Fibroblast of skin of right biceps (primary cell): ENCODE measurements at regions not wholly inside any gene's neighbourhood (a gene's known extent, or its start where the extent isn't known, plus 50 kb on each side); places are given as distances from the start of the nearest gene placed in this dataset.
A peak's percentile ranks its signal among the peaks of the same experiment; 100 is the strongest.

ENCODE experiments used
- DNase-seq: peaks from one replicate; pipeline ENCODE4 v3.0.0-alpha.2; 2013

DNA sequence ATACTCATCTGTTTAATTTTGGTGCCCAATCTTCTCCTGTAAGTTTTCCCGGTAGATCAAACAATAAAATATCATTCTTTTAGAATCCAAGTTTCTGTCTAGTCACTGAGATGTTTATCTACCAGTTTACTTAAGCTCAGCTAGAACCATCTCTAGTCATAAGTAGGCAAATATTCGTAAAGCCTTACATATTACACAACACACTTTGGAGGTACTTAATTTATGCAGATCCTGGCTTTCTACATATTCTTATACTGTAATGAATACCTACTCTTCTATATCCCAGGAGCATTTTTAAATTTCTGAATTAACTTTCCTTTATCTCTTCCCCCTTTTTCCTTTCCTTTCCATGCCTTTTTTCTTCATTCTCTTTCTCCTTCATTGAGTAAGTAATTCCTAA, 185.9 kb upstream of the ZBTB20 start:
- DNase-seq = no peak

GRCh38 chr3:115336836-115337235, 189.7 kb upstream of the ZBTB20 start:
- no peak for DNase-seq

DNA sequence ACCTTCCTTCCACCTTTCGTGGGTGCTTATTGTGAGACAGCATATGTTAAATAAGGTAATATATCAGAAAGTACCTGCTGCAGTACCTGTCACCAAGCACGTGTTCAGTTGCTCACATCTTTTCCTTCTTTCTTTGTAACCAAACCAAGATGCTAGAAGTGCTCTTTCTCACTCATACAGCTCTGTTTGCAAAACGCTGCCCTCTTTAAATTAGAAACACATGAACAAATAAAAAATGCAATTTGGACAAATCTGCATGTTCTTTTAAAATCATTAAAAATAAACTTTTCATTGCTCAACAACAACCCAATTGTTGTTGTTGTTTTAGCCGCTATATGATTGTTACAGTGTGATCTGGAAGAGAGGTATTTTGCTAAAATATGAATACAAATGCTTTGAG, 193.5 kb upstream of the ZBTB20 start:
- no peak for DNase-seq

GRCh38 chr3:115341208-115341607, 194.1 kb upstream of the ZBTB20 start:
- peak; percentile 83 for DNase-seq

GRCh38 chr3:115347737-115348136, 200.6 kb upstream of the ZBTB20 start:
- DNase-seq = peak; percentile 2

DNA sequence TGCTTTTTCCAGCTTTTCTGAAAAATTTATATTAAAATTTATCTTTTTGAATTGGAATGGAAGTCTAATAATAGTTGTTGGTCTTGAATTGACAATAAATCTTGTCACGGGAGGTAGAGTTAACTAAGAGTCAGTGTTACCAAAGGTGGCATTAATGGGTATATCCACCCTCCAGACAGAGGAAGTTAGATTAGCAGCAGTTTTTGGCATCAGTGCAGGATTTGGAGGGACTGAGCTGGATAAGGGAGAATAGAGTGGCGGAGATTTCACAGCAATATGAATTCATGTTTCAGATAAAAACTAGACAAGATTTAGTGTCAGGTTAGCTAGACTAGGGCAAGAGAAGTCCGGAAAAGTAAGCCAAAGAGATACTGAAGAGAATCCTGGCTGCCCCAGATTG, 201.3 kb upstream of the ZBTB20 start:
- DNase-seq = no peak

DNA sequence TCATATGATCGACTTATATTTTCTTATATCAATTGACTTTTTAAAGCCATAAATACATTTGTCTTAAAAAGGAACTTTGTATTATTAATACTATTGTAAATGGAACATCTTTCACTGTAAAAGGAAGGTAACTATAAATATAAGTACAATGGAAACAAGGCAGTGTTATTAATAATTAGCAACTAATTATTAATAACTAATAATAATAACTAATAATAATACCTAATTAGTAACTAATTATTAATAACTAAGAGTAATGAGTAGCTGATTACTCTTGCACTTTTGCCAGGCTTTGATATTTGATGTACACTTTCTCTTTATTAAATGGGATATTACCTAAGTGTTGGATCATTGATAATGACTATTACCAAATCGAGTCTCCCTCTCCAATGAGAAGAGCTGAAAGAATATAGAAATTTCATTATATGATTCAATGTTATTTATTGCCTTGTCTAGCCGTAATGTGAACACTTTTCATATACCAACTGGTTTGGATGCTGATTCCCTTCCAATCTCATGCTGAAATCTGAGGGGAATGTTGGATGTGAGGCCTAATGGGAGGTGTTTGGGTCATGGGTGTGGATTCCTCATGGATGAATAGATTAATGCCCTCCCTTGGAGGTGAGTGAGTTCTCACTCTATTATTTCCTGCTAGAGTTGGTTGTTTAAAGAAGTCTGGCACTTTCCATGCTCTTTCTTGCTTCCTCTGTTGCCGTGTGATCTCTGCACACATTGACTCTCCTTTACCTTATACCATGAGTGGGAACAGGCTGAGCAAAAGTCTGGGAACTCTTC, 202.1 kb upstream of the ZBTB20 start:
- DNase-seq = no peak

GRCh38 chr3:115350606-115351005, 203.5 kb upstream of the ZBTB20 start:
- DNase-seq = no peak

- no peak for DNase-seq
Observed at GRCh38 chr3:115351193-115351592, 204.1 kb upstream of the ZBTB20 start.

DNA sequence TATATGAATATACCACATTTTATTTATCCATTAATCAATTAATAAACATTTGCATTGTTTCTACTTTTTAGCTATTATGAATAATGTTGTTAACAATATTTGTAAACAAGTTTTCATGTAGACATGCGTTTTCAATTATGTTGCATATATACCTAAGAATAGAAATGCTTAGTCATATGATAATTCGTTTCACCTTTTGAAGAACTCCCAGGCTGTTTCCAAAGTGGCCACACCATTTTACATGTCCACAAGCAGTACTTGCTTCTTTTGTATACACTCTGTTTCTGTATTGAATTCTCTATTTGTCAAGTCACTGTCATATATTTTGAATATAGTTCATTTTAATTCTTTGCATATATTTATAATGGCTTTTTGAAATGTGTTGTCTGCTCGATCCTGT, 206.9 kb upstream of the ZBTB20 start:
- DNase-seq = peak; percentile 1

- no peak for DNase-seq
Observed at GRCh38 chr3:115357456-115357855, 210.4 kb upstream of the ZBTB20 start.

GRCh38 chr3:115359536-115359935, 212.4 kb upstream of the ZBTB20 start:
- no peak for DNase-seq

- no peak for DNase-seq
Observed at GRCh38 chr3:115361806-115362205, 214.7 kb upstream of the ZBTB20 start.

GRCh38 chr3:115363071-115363470, 216.0 kb upstream of the ZBTB20 start:
- DNase-seq = peak; percentile 6

DNA sequence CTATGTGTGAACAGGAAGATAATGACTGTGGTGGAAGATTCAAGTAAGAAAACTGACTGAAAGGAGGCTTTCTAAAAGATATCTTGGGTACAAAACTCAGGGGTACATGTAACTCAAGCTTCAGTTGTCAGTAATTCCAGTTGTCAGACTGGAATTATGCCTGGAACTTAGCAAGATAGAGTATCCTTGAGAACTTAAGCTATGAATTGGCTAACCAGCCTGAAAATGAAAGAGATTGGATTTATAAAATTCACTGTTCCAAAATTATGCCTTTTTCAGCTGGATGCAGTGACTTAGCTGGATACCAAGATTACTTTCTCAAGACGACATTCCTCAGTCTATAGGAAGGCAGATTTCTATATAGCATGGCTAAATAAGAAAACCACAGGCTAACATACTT, 221.9 kb upstream of the ZBTB20 start:
- DNase-seq = no peak

GRCh38 chr3:115375362-115375761, 228.3 kb upstream of the ZBTB20 start:
- DNase-seq = no peak

GRCh38 chr3:115380883-115381572, 233.9 kb upstream of the ZBTB20 start:
- no peak for DNase-seq

- DNase-seq = no peak
Observed at GRCh38 chr3:115381573-115381912, 234.5 kb upstream of the ZBTB20 start.

GRCh38 chr3:115381931-115382330, 234.8 kb upstream of the ZBTB20 start:
- DNase-seq = no peak

- DNase-seq = no peak
Observed at GRCh38 chr3:115384381-115384780, 237.3 kb upstream of the ZBTB20 start.

DNA sequence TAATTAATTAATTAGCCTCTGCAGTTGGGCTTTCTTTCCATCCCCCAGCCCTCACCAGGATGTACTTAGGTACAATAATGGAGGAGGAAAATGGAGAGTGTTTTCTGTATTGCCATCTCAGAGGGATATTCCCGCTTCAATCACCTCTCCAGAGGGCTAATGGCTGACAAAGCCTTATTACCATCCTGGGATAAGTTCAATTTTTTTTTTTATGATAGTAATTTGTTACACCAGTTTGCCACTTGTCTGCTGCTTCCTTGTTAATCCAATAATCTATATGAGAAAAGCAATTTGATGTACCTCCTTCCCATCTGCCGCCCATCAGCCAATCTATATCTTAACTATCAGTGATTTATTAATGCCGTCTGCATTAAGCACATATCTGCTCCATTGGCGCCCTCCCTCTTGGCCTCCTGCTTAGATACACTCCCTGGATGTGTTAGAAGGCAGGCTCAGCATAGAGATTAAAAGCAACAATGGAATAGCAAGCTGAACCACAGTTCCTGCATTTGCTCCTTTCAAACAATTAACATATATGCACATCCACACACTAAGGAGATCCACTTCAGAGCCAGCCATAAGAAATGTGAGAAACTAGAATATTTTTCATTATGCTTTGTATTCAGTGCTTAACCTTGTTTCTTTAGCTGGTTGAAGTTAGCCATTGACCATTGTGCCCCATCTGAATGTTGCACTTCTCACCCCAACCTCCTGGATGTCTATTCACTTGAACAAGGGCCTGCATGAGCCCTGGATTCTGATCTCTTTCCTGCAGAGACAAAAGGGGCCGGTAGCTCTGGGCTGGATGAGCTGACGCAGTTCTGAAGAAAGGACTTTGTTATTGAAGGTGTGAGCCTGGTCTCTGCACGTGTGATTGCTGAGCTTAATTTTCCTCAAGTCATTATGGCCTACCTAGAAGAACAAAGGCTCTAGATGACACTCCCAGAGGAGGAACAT, 237.3 kb upstream of the GAP43 start:
- DNase-seq = no peak

- DNase-seq = peak; percentile 11
Observed at GRCh38 chr3:115388166-115388565, 235.1 kb upstream of the GAP43 start.

GRCh38 chr3:115388811-115389210, 234.5 kb upstream of the GAP43 start:
- DNase-seq = peak; percentile 11

DNA sequence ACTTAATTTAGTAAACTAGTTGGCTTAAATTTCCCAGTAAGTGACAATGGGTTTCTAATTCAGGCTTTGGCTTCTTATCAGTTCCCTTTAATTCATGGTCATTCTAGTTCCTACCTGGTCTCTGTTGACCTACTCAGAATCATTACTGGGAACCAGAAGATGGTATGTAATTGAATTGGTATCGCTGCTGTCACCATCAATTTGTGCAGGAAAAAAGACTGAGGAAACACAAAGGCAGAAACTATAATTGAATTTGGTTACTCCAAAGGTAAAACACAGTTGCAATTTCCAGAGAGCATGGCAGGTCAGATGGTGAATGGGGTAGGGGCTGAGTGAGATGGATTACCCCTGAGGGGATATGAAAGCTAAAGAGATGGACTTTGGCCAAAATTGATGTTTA, 226.5 kb upstream of the GAP43 start:
- no peak for DNase-seq
